HCT116 (cell line): ENCODE measurements at regions not wholly inside any gene's neighbourhood (a gene's known extent, or its start where the extent isn't known, plus 50 kb on each side); places are given as distances from the start of the nearest gene placed in this dataset.

Experiments
- CTCF ChIP-seq, 3 experiments: fragments of 200-600 bp in 1 of 3; sonication (generic) in 1 of 3; IDR thresholded peaks in 2 of 3; conservative IDR thresholded peaks in 1 of 3; 2 replicates each; pipeline ENCODE4 v1.5.1; 2012 to 2017; ENCODE audit warnings: low read depth in 2 of 3, low read length in 2 of 3, antibody characterized with exemption in 1 of 3, borderline replicate concordance in 1 of 3, control low read depth in 1 of 3, mild to moderate bottlenecking in 1 of 3, mixed read lengths in 1 of 3, mixed run types in 1 of 3, moderate library complexity in 1 of 3; ENCODE audit not compliant: insufficient read depth in 1 of 3
- POLR2A ChIP-seq: IDR thresholded peaks from 2 replicates; pipeline ENCODE4 v1.7.0; 2011; ENCODE audit warnings: borderline replicate concordance; ENCODE audit not compliant: insufficient read depth, insufficient read length; ENCODE audit errors: extremely low read depth

GRCh38 chr16:55955424-55955823 is 80.3 kb upstream of the CES5A start:
- TF ChIP-seq CTCF (IDR thresholded peaks at IDR 0.05 in 2 of 3, conservative IDR thresholded peaks at IDR 0.05 in 1 of 3; ENCODE audit: borderline replicate concordance in 1 of 3, insufficient read depth in 1 of 3, low read depth in 2 of 3, low read length in 2 of 3) (no peak), POLR2A (no peak)
